SIG-M5 treated with dmso at 0.1 percent for 504 hours (cell line): ENCODE measurements at regions not wholly inside any gene's neighbourhood (a gene's known extent, or its start where the extent isn't known, plus 50 kb on each side); places are given as distances from the start of the nearest gene placed in this dataset.

Experiments used
- DNase-seq: peaks from one replicate; lab custom pipeline; 2025; ENCODE audit not compliant: unreplicated experiment; lab: John Stamatoyannopoulos, UW

DNA sequence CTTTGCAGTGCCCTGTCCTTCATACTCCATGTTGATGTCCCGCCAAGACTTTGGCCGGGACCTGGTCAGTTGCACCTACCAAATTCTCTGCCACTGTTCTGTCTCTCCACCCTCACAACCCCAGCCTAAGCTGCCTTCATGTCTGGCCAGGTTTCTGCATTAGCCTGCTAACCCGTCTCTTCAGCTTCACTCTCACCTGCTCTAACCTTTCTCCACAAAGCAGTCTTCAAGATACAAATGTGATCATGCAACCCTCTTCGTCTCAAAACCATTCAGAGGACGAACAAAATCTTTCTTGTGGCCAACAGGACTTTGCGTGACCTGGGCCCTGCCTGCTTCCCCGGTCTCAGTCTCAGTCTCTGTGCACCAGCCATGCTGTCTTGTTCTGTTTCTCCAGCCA lies 148.2 kb downstream of the WSCD1 start:
- no peak for DNase-seq

DNA sequence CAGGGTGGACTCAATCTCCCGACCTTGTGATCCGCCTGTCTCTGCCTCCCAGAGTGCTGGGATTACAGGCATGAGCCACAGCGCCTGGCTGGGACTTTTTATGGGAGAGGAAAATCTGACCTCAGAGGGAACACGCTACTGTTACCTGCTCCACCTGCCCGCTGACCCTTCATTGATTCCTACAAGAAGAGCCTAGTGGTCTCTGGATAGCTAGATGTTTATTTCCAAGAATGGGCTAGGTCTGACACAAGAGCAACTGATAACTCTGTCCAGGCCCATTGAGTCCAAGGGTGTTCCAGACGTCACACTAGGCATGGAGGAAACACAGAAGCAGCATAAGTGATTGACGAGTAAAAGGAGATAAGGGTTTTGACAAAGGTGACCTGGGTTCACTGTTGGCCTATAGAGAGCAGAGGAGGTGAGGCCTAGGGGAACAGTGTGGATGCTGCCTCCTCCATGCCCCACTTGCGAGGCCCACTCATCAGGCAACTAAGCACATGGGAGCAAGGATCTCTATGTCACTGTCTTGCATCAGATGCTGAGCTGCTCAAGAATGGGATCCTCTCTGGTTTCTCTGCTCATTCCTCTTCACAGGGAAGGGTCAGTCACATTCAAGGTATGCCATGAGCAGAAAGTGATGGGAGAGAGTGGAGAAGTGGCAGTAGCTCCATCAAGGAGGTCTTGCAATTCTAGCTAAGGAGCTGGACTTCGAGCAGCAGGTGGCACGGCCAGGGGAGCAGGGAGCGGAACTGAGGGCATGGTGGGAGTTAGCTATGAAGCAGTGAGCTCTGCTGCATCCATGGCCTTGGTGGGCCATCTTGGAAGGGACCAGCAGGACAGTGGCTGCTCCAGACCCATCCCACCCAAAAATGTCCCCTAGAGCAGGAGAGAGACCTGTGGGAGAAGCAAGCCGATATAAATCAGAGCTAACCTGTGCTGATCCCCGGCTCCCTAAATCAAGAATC lies 145.2 kb downstream of the WSCD1 start:
- no peak for DNase-seq

DNA sequence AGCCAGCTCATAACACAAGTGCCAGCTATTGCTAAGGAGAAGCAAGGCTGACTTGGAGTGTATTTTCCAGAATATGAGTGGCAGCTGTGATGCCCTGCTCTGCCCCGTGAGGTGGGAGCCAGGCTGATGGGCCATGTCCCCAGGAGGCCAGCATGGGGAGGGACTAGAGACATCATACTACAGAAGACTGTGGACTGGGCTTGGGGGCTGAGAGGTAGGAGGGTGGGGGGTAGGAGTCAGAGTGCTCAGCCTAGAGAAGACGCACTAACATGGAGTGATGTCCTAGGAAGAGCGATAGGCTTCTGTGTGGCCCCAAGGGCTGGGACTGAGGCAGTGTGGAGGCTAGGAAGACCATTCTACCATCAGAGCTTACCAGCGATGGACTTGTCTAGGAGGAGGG lies 143.7 kb downstream of the WSCD1 start:
- DNase-seq: no peak

DNA sequence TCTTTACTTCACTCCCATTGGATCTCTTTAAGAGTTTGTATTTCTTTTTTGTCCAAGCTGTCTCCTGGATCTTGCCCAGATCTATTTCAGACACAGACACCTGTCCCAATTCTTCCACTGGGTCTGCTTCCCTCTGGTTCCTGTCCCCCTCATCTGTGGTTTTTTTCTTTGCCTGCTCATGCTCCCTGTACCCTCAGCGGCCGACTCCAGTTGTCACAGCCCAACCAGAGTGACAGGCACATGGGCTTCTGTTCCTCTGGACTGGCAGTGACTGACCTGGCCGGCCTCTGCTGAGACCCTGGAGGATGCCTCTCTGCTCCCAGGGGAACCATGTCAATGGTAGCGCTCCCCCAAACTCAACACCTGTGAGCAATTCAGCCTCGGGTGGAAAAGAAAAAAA lies 142.6 kb downstream of the WSCD1 start:
- no peak for DNase-seq

DNA sequence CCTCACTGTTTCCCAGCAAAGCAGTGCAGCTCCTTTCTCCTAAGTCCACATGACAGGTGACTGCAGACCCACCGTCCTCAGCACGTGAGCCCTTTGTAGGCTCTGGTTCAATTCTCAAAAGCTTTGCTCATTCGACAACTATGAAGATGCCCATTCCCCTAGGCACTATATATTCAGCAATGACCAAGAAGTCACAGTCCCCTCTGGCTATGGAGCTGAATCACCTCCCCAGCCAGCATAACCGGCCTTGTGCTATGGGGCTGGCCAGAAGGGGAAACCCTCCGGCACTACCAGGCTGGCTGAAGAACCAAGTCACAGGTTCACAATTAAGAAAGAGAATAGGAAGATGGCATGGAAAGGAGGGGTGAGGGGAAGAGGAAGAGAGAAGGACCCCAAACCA lies 139.7 kb downstream of the WSCD1 start:
- DNase-seq: no peak

DNA sequence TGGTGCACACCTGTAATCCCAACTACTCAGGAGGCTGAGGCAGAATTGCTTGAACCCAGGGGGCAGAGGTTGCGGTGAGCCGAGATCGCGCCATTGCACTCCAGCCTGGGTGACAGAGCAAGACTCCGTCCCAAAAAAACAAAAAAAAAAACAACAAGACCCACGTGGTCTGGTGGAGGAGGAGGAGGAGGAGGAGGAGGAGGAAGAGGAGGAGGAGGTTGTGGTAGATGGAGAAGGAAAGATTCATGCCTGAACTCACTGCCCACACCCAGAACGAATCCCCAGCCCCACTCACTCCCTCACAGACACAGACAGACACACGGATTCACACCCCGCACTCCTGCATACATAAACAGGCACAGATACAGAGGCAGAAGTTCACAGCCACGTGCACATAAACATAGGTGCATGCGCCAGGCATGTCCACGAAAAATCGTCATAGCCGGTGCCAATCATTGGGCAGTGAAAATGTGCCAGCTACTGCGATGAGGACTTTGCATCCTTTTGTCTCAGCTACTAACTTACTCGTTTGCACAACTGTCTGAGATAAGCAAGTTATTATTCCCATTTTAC lies 138.5 kb downstream of the WSCD1 start:
- no peak for DNase-seq

DNA sequence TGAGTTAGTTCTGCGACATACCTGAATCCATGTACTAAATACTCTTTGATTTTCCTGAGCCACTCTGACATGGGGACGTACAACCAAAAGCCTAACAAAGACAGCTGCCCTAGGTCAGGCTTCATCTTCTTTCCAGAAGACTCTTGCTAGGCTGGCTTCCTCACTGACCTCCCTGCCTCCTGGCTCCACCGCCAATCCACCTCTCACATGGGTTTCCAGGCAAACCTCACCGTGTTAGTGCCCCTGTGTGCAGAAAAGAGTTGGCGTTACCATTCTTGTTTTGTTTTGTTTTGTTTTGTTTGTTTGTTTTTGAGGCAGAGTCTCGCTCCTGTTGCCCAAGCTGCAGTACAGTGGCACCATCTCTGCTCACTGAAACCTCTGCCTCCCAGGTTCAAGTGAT lies 135.3 kb downstream of the WSCD1 start:
- DNase-seq: no peak

DNA sequence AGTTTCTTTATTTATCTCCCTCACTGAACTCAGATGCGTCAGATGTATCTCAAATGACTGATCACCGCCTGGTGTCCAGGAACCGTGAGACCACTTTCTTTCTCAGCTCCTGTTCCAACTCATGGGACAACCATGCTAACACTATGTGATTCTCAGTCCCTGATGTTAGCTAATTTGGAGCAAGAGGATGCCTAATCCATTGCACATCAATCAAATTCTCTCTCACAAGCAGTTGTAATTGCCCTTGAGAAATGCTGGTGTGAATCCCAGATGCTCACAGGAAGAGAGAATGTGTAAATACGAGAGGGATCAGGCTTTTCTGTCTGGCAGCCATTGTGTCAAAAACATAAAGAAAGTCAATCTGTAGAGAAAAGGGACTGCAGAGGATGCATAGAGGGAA lies 134.9 kb downstream of the WSCD1 start:
- no peak for DNase-seq

DNA sequence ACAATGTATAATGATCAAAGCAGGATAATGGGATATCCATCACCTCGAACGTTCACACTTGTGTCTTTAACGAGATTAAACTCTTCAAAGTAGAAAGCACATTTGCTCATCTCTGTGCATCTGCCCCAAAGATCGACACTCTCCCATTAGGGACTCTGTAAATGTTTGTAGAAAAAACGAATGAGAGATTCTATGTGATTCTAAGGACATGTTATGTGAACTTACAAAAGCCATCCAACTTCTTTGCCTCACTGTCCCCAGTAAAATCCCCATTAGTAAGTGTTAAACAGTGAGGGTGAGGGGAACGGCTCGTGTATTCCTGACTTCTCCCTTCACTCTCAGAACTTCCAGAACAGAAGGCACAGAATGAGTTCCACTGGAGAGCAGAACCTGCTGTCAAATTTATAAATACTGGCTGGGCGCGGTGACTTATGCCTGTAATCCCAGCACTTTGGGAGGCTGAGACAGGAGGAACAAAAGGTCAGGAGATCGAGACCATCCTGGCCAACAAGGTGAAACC lies 134.1 kb downstream of the WSCD1 start:
- DNase-seq: no peak

DNA sequence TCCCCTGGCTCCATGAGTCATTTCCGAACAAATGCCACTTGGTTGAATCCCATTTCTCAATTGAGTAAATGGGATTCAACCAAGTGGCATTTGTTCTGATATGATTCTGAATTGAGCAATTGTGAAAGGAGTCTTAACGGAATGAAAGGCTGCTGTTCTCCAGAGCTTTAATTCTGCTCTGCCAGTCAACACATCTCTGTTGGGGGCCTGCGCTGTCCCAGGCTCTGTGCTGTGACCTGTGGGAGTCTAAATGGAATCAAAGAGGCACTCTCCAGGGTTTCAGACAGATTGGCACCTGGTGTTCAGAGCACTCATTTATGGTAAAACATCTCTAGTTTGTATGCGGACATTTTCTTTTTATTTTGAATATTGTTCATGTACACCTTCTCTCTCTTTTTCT lies 126.2 kb downstream of the WSCD1 start:
- DNase-seq: no peak

DNA sequence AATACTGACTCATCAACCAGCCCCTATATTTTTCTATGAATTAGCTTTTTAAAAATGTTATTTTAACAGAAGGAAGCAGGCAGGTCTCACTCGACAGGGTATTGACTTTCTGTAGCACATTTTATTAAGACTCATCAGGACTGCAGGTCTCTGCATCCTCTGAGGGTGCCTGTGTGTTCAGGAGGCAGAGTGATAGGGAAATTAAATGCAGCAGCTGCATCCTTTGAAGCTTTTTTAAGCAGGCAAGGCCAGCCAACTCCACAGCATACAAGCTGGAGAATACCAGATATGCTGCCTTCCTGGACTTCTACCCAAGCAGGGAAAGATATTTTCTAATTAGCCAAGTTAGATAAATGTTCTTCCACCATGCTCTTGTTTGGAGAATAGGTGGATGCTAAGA lies 124.9 kb downstream of the WSCD1 start:
- no peak for DNase-seq

DNA sequence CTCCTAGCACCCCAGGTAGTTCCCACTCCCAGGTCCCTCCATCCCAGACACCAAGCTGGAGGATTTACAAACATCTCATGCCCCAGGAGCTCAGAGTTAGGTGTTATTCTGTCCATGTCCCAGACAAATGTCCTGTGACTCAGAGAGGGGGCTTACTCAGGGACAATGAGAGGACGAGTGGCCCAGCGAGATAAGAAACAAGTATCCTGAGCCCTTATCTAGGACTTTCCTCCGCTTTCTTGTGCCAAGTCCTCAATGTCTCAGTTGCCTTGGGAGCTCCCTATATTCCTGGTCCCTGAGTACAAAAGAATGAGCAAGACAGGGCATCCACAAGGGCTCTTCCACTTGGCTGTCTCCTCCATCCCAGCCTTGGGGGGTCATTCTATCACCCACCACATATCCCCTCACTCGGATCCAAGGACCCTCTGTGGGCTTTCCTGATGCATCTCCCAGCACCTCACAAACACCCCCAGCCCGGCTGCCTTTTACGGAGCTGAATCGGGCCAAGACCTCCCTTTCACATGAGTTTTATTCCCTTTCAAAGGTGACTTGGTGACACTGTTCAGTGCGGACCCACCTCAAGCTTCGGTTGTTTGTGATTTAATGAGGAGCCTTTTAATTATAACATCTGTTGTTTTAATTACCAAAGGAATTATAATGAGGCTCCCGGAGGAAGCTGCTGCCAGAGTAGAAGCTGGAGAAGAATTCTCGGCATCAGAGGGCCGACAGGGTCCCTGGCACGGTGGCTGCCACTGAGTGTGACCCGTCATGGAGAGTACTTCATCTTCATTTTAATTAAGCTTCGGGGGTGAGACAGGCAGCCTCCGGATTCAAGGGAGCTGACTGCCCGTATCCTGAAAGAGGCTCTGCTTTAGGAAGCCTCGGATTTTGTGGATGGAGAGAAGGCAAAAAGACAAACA lies 121.5 kb downstream of the WSCD1 start:
- DNase-seq: no peak

DNA sequence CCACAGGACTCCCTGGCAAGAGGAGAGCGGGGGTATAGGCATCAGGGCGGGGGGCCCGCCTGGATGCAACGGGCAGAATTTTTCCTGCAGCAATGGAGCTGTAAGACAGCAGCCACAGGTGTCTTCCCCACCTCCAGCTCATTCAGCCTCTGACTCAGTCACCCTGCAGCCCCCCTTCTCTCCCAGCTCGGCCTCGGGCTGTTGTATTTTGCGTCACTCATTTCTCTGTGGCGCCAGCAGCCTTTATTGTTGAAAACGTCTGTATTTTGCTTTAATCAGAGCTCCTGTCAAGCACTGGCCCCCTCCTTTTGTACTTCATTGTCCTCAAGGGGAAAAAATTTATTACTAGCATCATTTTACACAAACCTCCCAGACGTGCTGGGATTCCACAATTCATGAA lies 117.7 kb downstream of the WSCD1 start:
- DNase-seq: no peak

DNA sequence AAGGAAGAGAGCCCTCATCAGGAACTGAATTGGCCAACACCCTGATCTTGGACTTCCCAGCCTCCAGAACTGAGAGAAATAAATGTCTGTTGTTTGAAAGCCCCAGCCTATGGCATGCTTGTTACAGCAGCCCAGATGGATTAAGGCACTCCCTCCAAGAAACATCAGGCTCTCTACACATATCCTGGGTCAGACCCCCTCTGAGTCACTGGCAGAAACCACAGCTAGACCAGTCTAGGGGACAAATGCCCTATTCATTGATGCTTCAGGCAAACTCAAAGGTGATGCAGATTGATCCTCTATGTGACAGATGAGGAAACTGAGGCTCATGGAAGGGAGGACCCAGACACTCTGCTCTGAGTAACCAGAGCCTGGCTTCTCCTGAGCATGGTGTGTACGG lies 116.8 kb downstream of the WSCD1 start:
- no peak for DNase-seq

DNA sequence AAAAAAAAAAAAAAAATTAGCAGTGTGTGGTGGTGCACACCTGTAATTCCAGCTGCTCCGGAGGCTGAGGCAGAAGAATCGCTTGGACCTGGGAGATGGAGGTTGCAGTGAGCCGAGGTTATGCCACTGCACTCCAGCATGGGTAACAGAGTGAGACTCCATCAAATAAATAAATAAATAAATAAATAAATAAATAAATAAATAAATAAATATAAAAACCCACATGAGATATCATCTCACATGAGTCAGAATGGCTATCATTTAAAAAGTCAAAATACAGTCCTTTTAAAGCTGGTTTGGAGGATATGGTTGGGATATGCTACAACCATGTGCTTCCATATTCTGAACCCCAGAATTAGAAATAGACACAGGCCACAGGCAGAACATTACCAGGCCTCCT lies 114.3 kb downstream of the WSCD1 start:
- DNase-seq: no peak

DNA sequence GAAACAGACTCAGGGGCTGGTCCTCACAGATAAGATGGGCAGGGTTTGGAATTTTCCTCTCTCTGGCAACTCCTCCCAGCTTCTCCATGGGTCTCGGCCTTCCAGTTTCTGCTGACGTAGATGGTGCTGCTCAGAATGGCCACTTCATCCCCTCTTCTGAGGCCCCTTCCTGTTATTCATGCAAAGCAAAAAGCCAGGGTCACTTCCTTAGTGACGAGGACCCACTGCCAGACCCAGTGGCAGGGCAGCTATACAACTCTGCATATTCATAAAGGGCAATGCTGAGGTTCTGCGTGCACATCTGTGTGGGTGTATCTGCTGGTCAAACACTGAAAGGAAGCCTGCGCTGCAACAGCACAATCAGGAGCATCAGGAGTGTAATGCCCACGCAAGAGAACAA lies 108.8 kb downstream of the WSCD1 start:
- no peak for DNase-seq

DNA sequence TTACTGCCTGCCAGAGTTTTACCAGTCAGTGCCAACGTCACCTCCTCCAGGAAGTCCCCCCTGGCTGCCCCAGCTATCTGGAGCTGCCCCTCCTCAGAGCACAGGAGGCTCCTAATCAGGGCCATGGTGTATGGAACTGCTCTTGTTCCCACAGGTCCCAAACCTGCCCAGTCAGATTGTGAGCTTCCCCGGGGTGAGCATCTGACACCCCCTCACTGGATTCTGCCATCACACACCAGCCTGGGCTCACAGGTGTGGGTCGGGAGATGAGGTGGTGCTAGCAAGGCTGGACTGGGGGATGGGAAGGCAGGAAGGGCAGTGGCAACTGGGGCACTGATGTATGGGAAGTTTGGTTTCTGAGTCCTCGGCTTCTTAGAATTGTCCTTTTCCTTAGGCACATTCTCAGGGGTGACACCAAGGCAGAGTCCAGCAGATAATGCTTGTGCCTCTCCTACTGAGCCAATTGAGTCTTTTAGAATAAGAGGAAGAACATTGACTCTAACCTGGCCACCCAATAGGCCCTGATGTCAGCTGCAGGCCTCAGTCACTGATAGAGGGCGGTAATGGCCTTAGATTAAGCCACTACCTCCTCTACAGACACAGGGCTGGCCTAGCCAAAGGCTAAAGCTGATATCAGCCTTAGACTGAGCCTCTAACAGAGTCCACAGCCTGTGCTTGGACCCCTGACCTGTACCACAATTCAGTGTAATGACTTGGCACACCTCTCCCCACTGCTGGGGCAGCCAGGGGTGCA lies 107.9 kb downstream of the WSCD1 start:
- DNase-seq: no peak
